K562 (cell line): ENCODE measurements at regions not wholly inside any gene's neighbourhood (a gene's known extent, or its start where the extent isn't known, plus 50 kb on each side); places are given as distances from the start of the nearest gene placed in this dataset.

Experiments
- ARID1B ChIP-seq: fragments of 450-650 bp; IDR thresholded peaks from 2 replicates; pipeline ENCODE4 v1.6.1; 2016; ENCODE audit warnings: antibody characterized with exemption, mild to moderate bottlenecking, inconsistent platforms
- CHD2 ChIP-seq: IDR thresholded peaks from 2 replicates; pipeline ENCODE4 v1.6.1; 2011; ENCODE audit warnings: low read depth, low read length
- ERF ChIP-seq: fragments of 450-650 bp; formaldehyde crosslinking; IDR thresholded peaks from 2 replicates; pipeline ENCODE4 v1.4.0; 2020; ENCODE audit warnings: mild to moderate bottlenecking, mixed read lengths
- FOS ChIP-seq: IDR thresholded peaks from 3 replicates; pipeline ENCODE4 v1.6.1; 2011; ENCODE audit not compliant: insufficient read length; ENCODE audit errors: extremely low read depth
- ZNF830 ChIP-seq: fragments of 250-450 bp; sonication (Bioruptor Pico); IDR thresholded peaks from 2 replicates; pipeline ENCODE4 v1.5.0; 2021; ENCODE audit warnings: mild to moderate bottlenecking
- TF ChIP-seq, protein P1 (sequence below), 2 experiments: IDR thresholded peaks; 2 replicates each; pipeline ENCODE4 v1.6.1; 2011; ENCODE audit warnings: borderline replicate concordance in 1 of 2, control low read depth in 1 of 2, low read depth in 1 of 2, low read length in 1 of 2, mild to moderate bottlenecking in 1 of 2, mixed read lengths in 1 of 2, moderate library complexity in 1 of 2; ENCODE audit not compliant: insufficient read depth in 1 of 2, insufficient read length in 1 of 2, poor library complexity in 1 of 2, severe bottlenecking in 1 of 2; ENCODE audit errors: extremely low read depth in 1 of 2
- TF ChIP-seq, protein P2 (sequence below), 2 experiments: IDR thresholded peaks in 1 of 2; conservative IDR thresholded peaks in 1 of 2; 2 replicates each; pipeline ENCODE4 v1.6.1; 2016; ENCODE audit warnings: low read depth in 2 of 2, mild to moderate bottlenecking in 1 of 2, missing compliant biosample characterization in 1 of 2, missing genetic modification characterization in 1 of 2, moderate library complexity in 1 of 2
- TF ChIP-seq, protein P3 (sequence below): fragments of 250-450 bp; sonication (Bioruptor Pico); IDR thresholded peaks from 2 replicates; pipeline ENCODE4 v1.4.0; 2020; ENCODE audit warnings: mild to moderate bottlenecking

DNA sequence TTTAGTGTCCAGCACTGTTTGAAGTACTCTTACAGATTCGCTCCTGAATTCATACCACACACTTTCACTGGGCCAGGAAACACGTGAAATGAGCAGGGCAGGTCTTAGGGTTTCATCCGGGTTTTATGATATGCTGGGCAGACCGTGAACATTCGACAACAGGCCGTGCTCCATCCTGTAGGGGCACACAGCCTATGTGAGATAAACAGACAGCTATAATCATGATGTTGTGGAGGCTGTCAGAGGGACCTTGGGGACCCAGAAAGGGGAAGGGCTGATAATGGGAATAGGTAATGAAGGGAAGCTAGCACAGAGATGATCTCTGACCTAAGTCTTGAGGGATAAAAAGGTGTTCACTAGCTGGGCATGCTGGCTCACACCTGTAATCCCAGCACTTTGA lies 110.4 kb downstream of the RIN2 start (continued):
- TF ChIP-seq ZNF830 (CRISPR knock-in tag), result no peak
- no peak for TF ChIP-seq ERF (CRISPR knock-in tag)
- TF ChIP-seq, protein P1, sequence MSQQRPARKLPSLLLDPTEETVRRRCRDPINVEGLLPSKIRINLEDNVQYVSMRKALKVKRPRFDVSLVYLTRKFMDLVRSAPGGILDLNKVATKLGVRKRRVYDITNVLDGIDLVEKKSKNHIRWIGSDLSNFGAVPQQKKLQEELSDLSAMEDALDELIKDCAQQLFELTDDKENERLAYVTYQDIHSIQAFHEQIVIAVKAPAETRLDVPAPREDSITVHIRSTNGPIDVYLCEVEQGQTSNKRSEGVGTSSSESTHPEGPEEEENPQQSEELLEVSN (IDR thresholded peaks at IDR 0.05; ENCODE audit: borderline replicate concordance in 1 of 2, extremely low read depth in 1 of 2, insufficient read depth in 1 of 2, insufficient read length in 1 of 2, low read depth in 1 of 2, low read length in 1 of 2, poor library complexity in 1 of 2, severe bottlenecking in 1 of 2), result no peak
- no peak for TF ChIP-seq FOS
- TF ChIP-seq ARID1B, result no peak
- no peak for TF ChIP-seq CHD2
- TF ChIP-seq, protein P2, sequence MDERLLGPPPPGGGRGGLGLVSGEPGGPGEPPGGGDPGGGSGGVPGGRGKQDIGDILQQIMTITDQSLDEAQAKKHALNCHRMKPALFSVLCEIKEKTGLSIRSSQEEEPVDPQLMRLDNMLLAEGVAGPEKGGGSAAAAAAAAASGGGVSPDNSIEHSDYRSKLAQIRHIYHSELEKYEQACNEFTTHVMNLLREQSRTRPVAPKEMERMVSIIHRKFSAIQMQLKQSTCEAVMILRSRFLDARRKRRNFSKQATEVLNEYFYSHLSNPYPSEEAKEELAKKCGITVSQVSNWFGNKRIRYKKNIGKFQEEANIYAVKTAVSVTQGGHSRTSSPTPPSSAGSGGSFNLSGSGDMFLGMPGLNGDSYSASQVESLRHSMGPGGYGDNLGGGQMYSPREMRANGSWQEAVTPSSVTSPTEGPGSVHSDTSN (CRISPR knock-in tag; IDR thresholded peaks at IDR 0.05; ENCODE audit: low read depth), result no peak
- TF ChIP-seq, protein P2 (tag; conservative IDR thresholded peaks at IDR 0.05; ENCODE audit: low read depth), result no peak
- TF ChIP-seq, protein P3, sequence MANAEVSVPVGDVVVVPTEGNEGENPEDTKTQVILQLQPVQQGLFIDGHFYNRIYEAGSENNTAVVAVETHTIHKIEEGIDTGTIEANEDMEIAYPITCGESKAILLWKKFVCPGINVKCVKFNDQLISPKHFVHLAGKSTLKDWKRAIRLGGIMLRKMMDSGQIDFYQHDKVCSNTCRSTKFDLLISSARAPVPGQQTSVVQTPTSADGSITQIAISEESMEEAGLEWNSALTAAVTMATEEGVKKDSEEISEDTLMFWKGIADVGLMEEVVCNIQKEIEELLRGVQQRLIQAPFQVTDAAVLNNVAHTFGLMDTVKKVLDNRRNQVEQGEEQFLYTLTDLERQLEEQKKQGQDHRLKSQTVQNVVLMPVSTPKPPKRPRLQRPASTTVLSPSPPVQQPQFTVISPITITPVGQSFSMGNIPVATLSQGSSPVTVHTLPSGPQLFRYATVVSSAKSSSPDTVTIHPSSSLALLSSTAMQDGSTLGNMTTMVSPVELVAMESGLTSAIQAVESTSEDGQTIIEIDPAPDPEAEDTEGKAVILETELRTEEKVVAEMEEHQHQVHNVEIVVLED (CRISPR knock-in tag), result no peak
